ENCODE measurements at regions not wholly inside any gene's neighbourhood (a gene's known extent, or its start where the extent isn't known, plus 50 kb on each side); places are given as distances from the start of the nearest gene placed in this dataset.
"Not testable (repeated sequence)": the region's sequence is repeated elsewhere in the genome, so short reads cannot be mapped to it uniquely, and the experiment has no call there.

- intact Hi-C loops (cut with DNase I): no loop called here
- no peak for DNase-seq
- no peak for ATAC-seq (ENCODE audit: poor library complexity)
Measured at GRCh38 chr18:51491678-51492372, 294.3 kb upstream of the MEX3C start.

GRCh38 chr18:51498085-51498855 lies 300.8 kb upstream of the MEX3C start:
- ATAC-seq (ENCODE audit: poor library complexity): peak; percentile 98
- intact Hi-C loops (cut with DNase I): no loop called here
- DNase-seq: peak; percentile 76

GRCh38 chr18:51503351-51503750 lies 305.9 kb upstream of the MEX3C start:
- intact Hi-C loops (cut with DNase I): no loop called here
- ATAC-seq (ENCODE audit: poor library complexity): no peak
- no peak for DNase-seq

- no peak for ATAC-seq (ENCODE audit: poor library complexity)
- intact Hi-C loops (cut with DNase I): no loop called here
- DNase-seq: no peak
Measured at GRCh38 chr18:51506811-51507210, 309.3 kb upstream of the MEX3C start.

- DNase-seq; ATAC-seq (ENCODE audit: poor library complexity); intact Hi-C loops (cut with DNase I): not testable (repeated sequence)
Measured at GRCh38 chr18:51508410-51508809, 310.9 kb upstream of the MEX3C start.

- intact Hi-C loops (cut with DNase I): no loop called here
Measured at GRCh38 chr18:51510020-51510419, 312.5 kb upstream of the MEX3C start.

GRCh38 chr18:51513517-51513916 lies 316.0 kb upstream of the MEX3C start:
- intact Hi-C loops (cut with DNase I): no loop called here
- ATAC-seq (ENCODE audit: poor library complexity): peak; percentile 56

More at GRCh38 chr18:51510020-51510419, 312.5 kb upstream of the MEX3C start:
- ATAC-seq (ENCODE audit: poor library complexity) (no peak), DNase-seq (no peak)

GRCh38 chr18:51514128-51514527 lies 316.6 kb upstream of the MEX3C start:
- DNase-seq (no peak), ATAC-seq (ENCODE audit: poor library complexity) (no peak)
- intact Hi-C loops (cut with DNase I): no loop called here

More at GRCh38 chr18:51513517-51513916, 316.0 kb upstream of the MEX3C start:
- DNase-seq: no peak

GRCh38 chr18:51516478-51517038 lies 319.1 kb upstream of the MEX3C start:
- DNase-seq: no peak
- intact Hi-C loops (cut with DNase I): no loop called here
- no peak for ATAC-seq (ENCODE audit: poor library complexity)

GRCh38 chr18:51519571-51519970 lies 322.1 kb upstream of the MEX3C start:
- DNase-seq: no peak
- peak; percentile 46 for ATAC-seq (ENCODE audit: poor library complexity)
- intact Hi-C loops (cut with DNase I): no loop called here

- no peak for DNase-seq
- intact Hi-C loops (cut with DNase I): no loop called here
- no peak for ATAC-seq (ENCODE audit: poor library complexity)
Measured at GRCh38 chr18:51520676-51521180, 323.2 kb upstream of the MEX3C start.

- DNase-seq (no peak), ATAC-seq (ENCODE audit: poor library complexity) (no peak)
- intact Hi-C loops (cut with DNase I): no loop called here
Measured at GRCh38 chr18:51522338-51522737, 324.9 kb upstream of the MEX3C start.

- ATAC-seq (ENCODE audit: poor library complexity): no peak
- DNase-seq: no peak
- intact Hi-C loops (cut with DNase I): no loop called here
Measured at GRCh38 chr18:51522821-51523220, 325.3 kb upstream of the MEX3C start.

- intact Hi-C loops (cut with DNase I): no loop called here
- DNase-seq: no peak
- ATAC-seq (ENCODE audit: poor library complexity): no peak
Measured at GRCh38 chr18:51523671-51524070, 326.2 kb upstream of the MEX3C start.

GRCh38 chr18:51525453-51526225 lies 328.2 kb upstream of the MEX3C start:
- ATAC-seq (ENCODE audit: poor library complexity): no peak
- DNase-seq: no peak
- intact Hi-C loops (cut with DNase I): no loop called here

GRCh38 chr18:51527826-51528225 lies 330.3 kb upstream of the MEX3C start:
- no peak for ATAC-seq (ENCODE audit: poor library complexity)
- intact Hi-C loops (cut with DNase I): no loop called here
- DNase-seq: no peak

GRCh38 chr18:51531501-51531900 lies 334.0 kb upstream of the MEX3C start:
- intact Hi-C loops (cut with DNase I): no loop called here
- ATAC-seq (ENCODE audit: poor library complexity): no peak

GRCh38 chr18:51537487-51537886 lies 340.0 kb upstream of the MEX3C start:
- intact Hi-C loops (cut with DNase I): loop anchor here (5.0 kb wide), 1 partner anchor 430 kb away; no protein-coding TSS in a partner anchor
- DNase-seq (peak; percentile 52), ATAC-seq (ENCODE audit: poor library complexity) (peak; percentile 94)

More at GRCh38 chr18:51531501-51531900, 334.0 kb upstream of the MEX3C start:
- no peak for DNase-seq

- ATAC-seq (ENCODE audit: poor library complexity): no peak
- intact Hi-C loops (cut with DNase I): no loop called here
- DNase-seq: no peak
Measured at GRCh38 chr18:51540562-51540961, 343.1 kb upstream of the MEX3C start.
